Suprapubic skin (tissue), 4 donors: ENCODE measurements at regions not wholly inside any gene's neighbourhood (a gene's known extent, or its start where the extent isn't known, plus 50 kb on each side); places are given as distances from the start of the nearest gene placed in this dataset.

Source experiments
- DNase-seq, 2 donors: peaks; one replicate each; pipeline ENCODE4 v3.0.0-alpha.2; 2019; ENCODE audit warnings: low spot score in 2 of 2
- H3K27ac ChIP-seq: fragments of 200-600 bp; sonication (generic); one replicate; pipeline ENCODE4 v1.5.1; 2019
- H3K27me3 ChIP-seq: fragments of 200-600 bp; sonication (generic); one replicate; pipeline ENCODE4 v1.5.1; 2019
- H3K36me3 ChIP-seq: fragments of 200-600 bp; sonication (generic); one replicate; pipeline ENCODE4 v1.5.1; 2019
- H3K4me1 ChIP-seq: fragments of 200-600 bp; sonication (generic); one replicate; pipeline ENCODE4 v1.5.1; 2019
- H3K4me3 ChIP-seq: fragments of 200-600 bp; sonication (generic); one replicate; pipeline ENCODE4 v1.5.1; 2019; ENCODE audit warnings: mild to moderate bottlenecking
- H3K9me3 ChIP-seq: fragments of 200-600 bp; sonication (generic); one replicate; pipeline ENCODE4 v1.5.1; 2019
- EP300 ChIP-seq: sonication (generic); formaldehyde crosslinking; IDR thresholded peaks from one replicate; pipeline ENCODE4 v1.6.1; 2017; ENCODE audit warnings: antibody characterized with exemption
- POLR2A ChIP-seq, 2 donors: fragments of 450-650 bp; IDR thresholded peaks; one replicate each; pipeline ENCODE4 v1.6.1; 2017; ENCODE audit warnings: antibody characterized with exemption in 2 of 2, mild to moderate bottlenecking in 2 of 2, moderate library complexity in 2 of 2
- POLR2AphosphoS5 ChIP-seq, 3 donors: sonication (generic); formaldehyde crosslinking; IDR thresholded peaks; one replicate each; pipeline ENCODE4 v1.6.1; 2017; ENCODE audit warnings: antibody characterized with exemption in 3 of 3
- WGBS: methylation state at CpG from one replicate; pipeline ENCODE4 v1.1.5; 2018; 5-methylcytosine and 5-hydroxymethylcytosine counted together
- TF ChIP-seq, protein P1 (sequence below), 2 donors: fragments of 200-600 bp in 1 of 2; fragments of 450-650 bp in 1 of 2; sonication (generic) in 1 of 2; IDR thresholded peaks; one replicate each; pipeline ENCODE4 v1.5.1; 2016 to 2019; ENCODE audit warnings: antibody characterized with exemption in 2 of 2, mild to moderate bottlenecking in 1 of 2, moderate library complexity in 1 of 2

- 90% methylated on average over 1 of the region's 1 CpG for WGBS
- H3K27ac ChIP-seq, result no peak overlapping the region
- no peaks in the 10 kb centered on the region for H3K9me3 ChIP-seq
- DNase-seq, result no peak
- no peaks in the 10 kb centered on the region for H3K27me3 ChIP-seq
- no peak overlapping the region for H3K4me3 ChIP-seq
- H3K36me3 ChIP-seq, result no peaks in the 10 kb centered on the region
- peaks cover 10% of the 10 kb centered on the region for H3K4me1 ChIP-seq
- TF ChIP-seq EP300, result no peak
- TF ChIP-seq, protein P1, sequence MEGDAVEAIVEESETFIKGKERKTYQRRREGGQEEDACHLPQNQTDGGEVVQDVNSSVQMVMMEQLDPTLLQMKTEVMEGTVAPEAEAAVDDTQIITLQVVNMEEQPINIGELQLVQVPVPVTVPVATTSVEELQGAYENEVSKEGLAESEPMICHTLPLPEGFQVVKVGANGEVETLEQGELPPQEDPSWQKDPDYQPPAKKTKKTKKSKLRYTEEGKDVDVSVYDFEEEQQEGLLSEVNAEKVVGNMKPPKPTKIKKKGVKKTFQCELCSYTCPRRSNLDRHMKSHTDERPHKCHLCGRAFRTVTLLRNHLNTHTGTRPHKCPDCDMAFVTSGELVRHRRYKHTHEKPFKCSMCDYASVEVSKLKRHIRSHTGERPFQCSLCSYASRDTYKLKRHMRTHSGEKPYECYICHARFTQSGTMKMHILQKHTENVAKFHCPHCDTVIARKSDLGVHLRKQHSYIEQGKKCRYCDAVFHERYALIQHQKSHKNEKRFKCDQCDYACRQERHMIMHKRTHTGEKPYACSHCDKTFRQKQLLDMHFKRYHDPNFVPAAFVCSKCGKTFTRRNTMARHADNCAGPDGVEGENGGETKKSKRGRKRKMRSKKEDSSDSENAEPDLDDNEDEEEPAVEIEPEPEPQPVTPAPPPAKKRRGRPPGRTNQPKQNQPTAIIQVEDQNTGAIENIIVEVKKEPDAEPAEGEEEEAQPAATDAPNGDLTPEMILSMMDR (IDR thresholded peaks at IDR 0.05), result no peak
- no peak for TF ChIP-seq POLR2AphosphoS5 (IDR thresholded peaks at IDR 0.05)
- no peak for TF ChIP-seq POLR2A (IDR thresholded peaks at IDR 0.05)
These were observed 111.1 kb upstream of the DST start for GRCh38 chr6:56753811-56754210.

GRCh38 chr6:56752534-56752933 is 109.8 kb upstream of the DST start:
- TF ChIP-seq, protein P1 (IDR thresholded peaks at IDR 0.05), result no peak
- TF ChIP-seq EP300 (no peak), POLR2AphosphoS5 (IDR thresholded peaks at IDR 0.05) (no peak), POLR2A (IDR thresholded peaks at IDR 0.05) (no peak)
- WGBS, result 95% methylated on average over 4 of the region's 4 CpGs
- peaks cover 10% of the 10 kb centered on the region for H3K4me1 ChIP-seq
- no peak overlapping the region for H3K27ac ChIP-seq
- no peak for DNase-seq
- no peaks in the 10 kb centered on the region for H3K27me3 ChIP-seq
- H3K36me3 ChIP-seq, result no peaks in the 10 kb centered on the region
- no peak overlapping the region for H3K4me3 ChIP-seq
- no peaks in the 10 kb centered on the region for H3K9me3 ChIP-seq

DNA sequence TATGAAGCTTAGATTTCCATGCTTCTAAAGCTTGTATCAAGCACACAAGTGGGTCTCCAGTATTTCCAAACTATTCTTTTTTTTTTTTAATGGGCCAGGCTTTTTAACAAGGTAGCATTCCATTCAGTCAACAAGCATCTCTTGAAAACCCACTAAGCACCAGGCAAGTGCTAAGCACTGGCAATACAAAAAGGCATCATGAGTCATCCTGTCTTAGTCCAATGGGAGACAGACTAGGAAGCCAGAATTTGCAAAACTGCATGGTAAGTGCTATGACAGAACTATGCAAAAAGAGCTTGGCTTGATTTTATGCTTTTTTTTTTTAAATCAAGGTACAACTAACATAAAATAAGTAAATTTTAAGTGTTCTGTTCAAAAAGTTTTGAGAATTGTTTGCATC is 109.3 kb upstream of the DST start:
- TF ChIP-seq EP300 (no peak), POLR2AphosphoS5 (IDR thresholded peaks at IDR 0.05) (no peak), POLR2A (IDR thresholded peaks at IDR 0.05) (no peak)
- TF ChIP-seq, protein P1 (IDR thresholded peaks at IDR 0.05), result no peak
- Histone ChIP-seq H3K27ac (no peak overlapping the region), H3K4me3 (no peak overlapping the region), H3K36me3 (no peaks in the 10 kb centered on the region), H3K9me3 (no peaks in the 10 kb centered on the region), H3K4me1 (peaks cover 11% of the 10 kb centered on the region), H3K27me3 (no peaks in the 10 kb centered on the region)
- DNase-seq, result no peak

DNA sequence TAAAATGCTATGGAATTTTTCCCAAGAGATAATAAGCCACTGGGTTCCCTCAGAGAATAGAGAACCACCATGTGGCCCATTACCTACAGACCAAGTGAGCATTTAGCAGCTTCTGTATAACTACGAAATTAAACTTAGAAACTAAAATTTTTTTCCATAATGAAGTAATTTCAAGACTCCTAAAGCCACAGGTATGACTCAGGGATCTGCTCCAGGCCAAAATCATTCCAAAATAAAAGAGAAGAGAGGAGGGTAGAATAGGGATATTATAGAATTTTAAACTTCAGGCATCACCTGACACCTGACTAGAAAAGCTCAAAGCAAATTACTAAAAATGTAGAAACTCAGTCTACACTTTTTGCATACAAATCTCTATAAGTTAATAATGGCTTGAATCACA is 108.9 kb upstream of the DST start:
- H3K27ac ChIP-seq, result no peak overlapping the region

GRCh38 chr6:56750686-56751085 is 108.0 kb upstream of the DST start:
- no peak overlapping the region for H3K27ac ChIP-seq
- DNase-seq, result no peak
- H3K4me3 ChIP-seq, result no peak overlapping the region
- TF ChIP-seq POLR2A (IDR thresholded peaks at IDR 0.05) (no peak), EP300 (no peak), POLR2AphosphoS5 (IDR thresholded peaks at IDR 0.05) (no peak)
- TF ChIP-seq, protein P1 (IDR thresholded peaks at IDR 0.05), result no peak
- peaks cover 3% of the 10 kb centered on the region for H3K4me1 ChIP-seq
- no peaks in the 10 kb centered on the region for H3K27me3 ChIP-seq
- H3K9me3 ChIP-seq, result no peaks in the 10 kb centered on the region
- no peaks in the 10 kb centered on the region for H3K36me3 ChIP-seq

More for the DNA sequence above, 108.9 kb upstream of the DST start:
- no peak overlapping the region for H3K4me3 ChIP-seq
- WGBS, result 81% methylated on average over 1 of the region's 1 CpG
- no peaks in the 10 kb centered on the region for H3K36me3 ChIP-seq
- H3K27me3 ChIP-seq, result no peaks in the 10 kb centered on the region
- TF ChIP-seq EP300 (no peak), POLR2AphosphoS5 (IDR thresholded peaks at IDR 0.05) (no peak)
- no peak for DNase-seq
- no peaks in the 10 kb centered on the region for H3K9me3 ChIP-seq
- H3K4me1 ChIP-seq, result peaks cover 12% of the 10 kb centered on the region

- 85% methylated on average over 3 of the region's 3 CpGs for WGBS
- Histone ChIP-seq H3K4me3 (no peak overlapping the region), H3K27me3 (no peaks in the 10 kb centered on the region), H3K36me3 (no peaks in the 10 kb centered on the region), H3K4me1 (peaks cover 3% of the 10 kb centered on the region), H3K9me3 (no peaks in the 10 kb centered on the region), H3K27ac (no peak overlapping the region)
- TF ChIP-seq, protein P1 (IDR thresholded peaks at IDR 0.05), result no peak
- no peak for TF ChIP-seq POLR2A (IDR thresholded peaks at IDR 0.05)
- TF ChIP-seq POLR2AphosphoS5 (IDR thresholded peaks at IDR 0.05), result no peak
- no peak for TF ChIP-seq EP300
- no peak for DNase-seq
These were observed 107.0 kb upstream of the DST start for GRCh38 chr6:56749632-56750151.
